Endothelial cell (in vitro differentiated cells): ENCODE measurements at regions not wholly inside any gene's neighbourhood (a gene's known extent, or its start where the extent isn't known, plus 50 kb on each side); places are given as distances from the start of the nearest gene placed in this dataset.

Source experiments
- DNase-seq: peaks from one replicate; pipeline ENCODE4 v3.0.0; 2021; ENCODE audit warnings: low spot score
- H3K27ac Mint-ChIP-seq: one replicate; pipeline ENCODE4 v1.8.0; 2021; ENCODE audit warnings: mixed read lengths, inconsistent platforms; ENCODE audit not compliant: unreplicated experiment
- H3K27me3 Mint-ChIP-seq: one replicate; pipeline ENCODE4 v1.8.0; 2021; ENCODE audit warnings: mild to moderate bottlenecking, moderate library complexity, mixed read lengths, inconsistent platforms; ENCODE audit not compliant: unreplicated experiment
- H3K36me3 Mint-ChIP-seq: one replicate; pipeline ENCODE4 v1.8.0; 2021; ENCODE audit warnings: mild to moderate bottlenecking, low read depth, mixed read lengths, inconsistent platforms; ENCODE audit not compliant: unreplicated experiment
- H3K4me1 Mint-ChIP-seq: one replicate; pipeline ENCODE4 v1.8.0; 2021; ENCODE audit warnings: mild to moderate bottlenecking, mixed read lengths, inconsistent platforms; ENCODE audit not compliant: unreplicated experiment
- H3K4me3 Mint-ChIP-seq: one replicate; pipeline ENCODE4 v1.8.0; 2021; ENCODE audit warnings: mild to moderate bottlenecking, mixed read lengths, inconsistent platforms; ENCODE audit not compliant: unreplicated experiment
- H3K9me3 Mint-ChIP-seq: one replicate; pipeline ENCODE4 v1.8.0; 2021; ENCODE audit warnings: mixed read lengths, inconsistent platforms; ENCODE audit not compliant: unreplicated experiment
- CTCF ChIP-seq: fragments of 200-600 bp; sonication (generic); IDR thresholded peaks from one replicate; pipeline ENCODE4 v1.5.0; 2021; ENCODE audit warnings: antibody characterized with exemption; ENCODE audit not compliant: unreplicated experiment

GRCh38 chr2:129800686-129801085, 178.8 kb upstream of the RAB6C start:
- TF ChIP-seq CTCF, result no peak
- Mint-ChIP-seq H3K36me3 (no peaks in the 10 kb centered on the region), H3K27ac (no peak overlapping the region), H3K27me3 (peaks cover 1% of the 10 kb centered on the region), H3K4me3 (no peak overlapping the region), H3K9me3 (no peaks in the 10 kb centered on the region), H3K4me1 (no peaks in the 10 kb centered on the region)
- no peak for DNase-seq

GRCh38 chr2:129801575-129801974, 177.9 kb upstream of the RAB6C start:
- DNase-seq, result no peak
- Mint-ChIP-seq H3K27ac (no peak overlapping the region), H3K4me1 (no peaks in the 10 kb centered on the region), H3K4me3 (no peak overlapping the region), H3K27me3 (peaks cover 1% of the 10 kb centered on the region), H3K9me3 (no peaks in the 10 kb centered on the region), H3K36me3 (no peaks in the 10 kb centered on the region)
- no peak for TF ChIP-seq CTCF

GRCh38 chr2:129802290-129802689, 177.2 kb upstream of the RAB6C start:
- no peak for DNase-seq

GRCh38 chr2:129803032-129803431, 176.4 kb upstream of the RAB6C start:
- Mint-ChIP-seq H3K27me3 (peaks cover 1% of the 10 kb centered on the region), H3K4me1 (no peaks in the 10 kb centered on the region), H3K27ac (no peak overlapping the region), H3K9me3 (no peaks in the 10 kb centered on the region), H3K4me3 (no peak overlapping the region), H3K36me3 (no peaks in the 10 kb centered on the region)
- TF ChIP-seq CTCF, result no peak
- no peak for DNase-seq

More at GRCh38 chr2:129802290-129802689, 177.2 kb upstream of the RAB6C start:
- Mint-ChIP-seq H3K4me3 (no peak overlapping the region), H3K27me3 (peaks cover 1% of the 10 kb centered on the region), H3K9me3 (no peaks in the 10 kb centered on the region), H3K4me1 (no peaks in the 10 kb centered on the region), H3K36me3 (no peaks in the 10 kb centered on the region), H3K27ac (no peak overlapping the region)
- no peak for TF ChIP-seq CTCF

- Mint-ChIP-seq H3K27ac (no peak overlapping the region), H3K4me3 (no peak overlapping the region), H3K27me3 (no peaks in the 10 kb centered on the region), H3K9me3 (no peaks in the 10 kb centered on the region), H3K4me1 (no peaks in the 10 kb centered on the region), H3K36me3 (no peaks in the 10 kb centered on the region)
- no peak for DNase-seq
- TF ChIP-seq CTCF, result no peak
Observed at GRCh38 chr2:129803871-129804270, 175.6 kb upstream of the RAB6C start.
